ENCODE measurements at regions not wholly inside any gene's neighbourhood (a gene's known extent, or its start where the extent isn't known, plus 50 kb on each side); places are given as distances from the start of the nearest gene placed in this dataset.

- no peak for TF ChIP-seq NANOG (IDR thresholded peaks at IDR 0.05; ENCODE audit: borderline replicate concordance)
- no peak for TF ChIP-seq EZH2phosphoT487 (IDR thresholded peaks at IDR 0.05; ENCODE audit: unreplicated experiment)
- TF ChIP-seq POLR2AphosphoS5 (IDR thresholded peaks at IDR 0.05; ENCODE audit: low read depth): no peak
- no peak for TF ChIP-seq CREB1 (CRISPR knock-in tag; IDR thresholded peaks at IDR 0.05; ENCODE audit: low read depth)
- TF ChIP-seq, protein P1, sequence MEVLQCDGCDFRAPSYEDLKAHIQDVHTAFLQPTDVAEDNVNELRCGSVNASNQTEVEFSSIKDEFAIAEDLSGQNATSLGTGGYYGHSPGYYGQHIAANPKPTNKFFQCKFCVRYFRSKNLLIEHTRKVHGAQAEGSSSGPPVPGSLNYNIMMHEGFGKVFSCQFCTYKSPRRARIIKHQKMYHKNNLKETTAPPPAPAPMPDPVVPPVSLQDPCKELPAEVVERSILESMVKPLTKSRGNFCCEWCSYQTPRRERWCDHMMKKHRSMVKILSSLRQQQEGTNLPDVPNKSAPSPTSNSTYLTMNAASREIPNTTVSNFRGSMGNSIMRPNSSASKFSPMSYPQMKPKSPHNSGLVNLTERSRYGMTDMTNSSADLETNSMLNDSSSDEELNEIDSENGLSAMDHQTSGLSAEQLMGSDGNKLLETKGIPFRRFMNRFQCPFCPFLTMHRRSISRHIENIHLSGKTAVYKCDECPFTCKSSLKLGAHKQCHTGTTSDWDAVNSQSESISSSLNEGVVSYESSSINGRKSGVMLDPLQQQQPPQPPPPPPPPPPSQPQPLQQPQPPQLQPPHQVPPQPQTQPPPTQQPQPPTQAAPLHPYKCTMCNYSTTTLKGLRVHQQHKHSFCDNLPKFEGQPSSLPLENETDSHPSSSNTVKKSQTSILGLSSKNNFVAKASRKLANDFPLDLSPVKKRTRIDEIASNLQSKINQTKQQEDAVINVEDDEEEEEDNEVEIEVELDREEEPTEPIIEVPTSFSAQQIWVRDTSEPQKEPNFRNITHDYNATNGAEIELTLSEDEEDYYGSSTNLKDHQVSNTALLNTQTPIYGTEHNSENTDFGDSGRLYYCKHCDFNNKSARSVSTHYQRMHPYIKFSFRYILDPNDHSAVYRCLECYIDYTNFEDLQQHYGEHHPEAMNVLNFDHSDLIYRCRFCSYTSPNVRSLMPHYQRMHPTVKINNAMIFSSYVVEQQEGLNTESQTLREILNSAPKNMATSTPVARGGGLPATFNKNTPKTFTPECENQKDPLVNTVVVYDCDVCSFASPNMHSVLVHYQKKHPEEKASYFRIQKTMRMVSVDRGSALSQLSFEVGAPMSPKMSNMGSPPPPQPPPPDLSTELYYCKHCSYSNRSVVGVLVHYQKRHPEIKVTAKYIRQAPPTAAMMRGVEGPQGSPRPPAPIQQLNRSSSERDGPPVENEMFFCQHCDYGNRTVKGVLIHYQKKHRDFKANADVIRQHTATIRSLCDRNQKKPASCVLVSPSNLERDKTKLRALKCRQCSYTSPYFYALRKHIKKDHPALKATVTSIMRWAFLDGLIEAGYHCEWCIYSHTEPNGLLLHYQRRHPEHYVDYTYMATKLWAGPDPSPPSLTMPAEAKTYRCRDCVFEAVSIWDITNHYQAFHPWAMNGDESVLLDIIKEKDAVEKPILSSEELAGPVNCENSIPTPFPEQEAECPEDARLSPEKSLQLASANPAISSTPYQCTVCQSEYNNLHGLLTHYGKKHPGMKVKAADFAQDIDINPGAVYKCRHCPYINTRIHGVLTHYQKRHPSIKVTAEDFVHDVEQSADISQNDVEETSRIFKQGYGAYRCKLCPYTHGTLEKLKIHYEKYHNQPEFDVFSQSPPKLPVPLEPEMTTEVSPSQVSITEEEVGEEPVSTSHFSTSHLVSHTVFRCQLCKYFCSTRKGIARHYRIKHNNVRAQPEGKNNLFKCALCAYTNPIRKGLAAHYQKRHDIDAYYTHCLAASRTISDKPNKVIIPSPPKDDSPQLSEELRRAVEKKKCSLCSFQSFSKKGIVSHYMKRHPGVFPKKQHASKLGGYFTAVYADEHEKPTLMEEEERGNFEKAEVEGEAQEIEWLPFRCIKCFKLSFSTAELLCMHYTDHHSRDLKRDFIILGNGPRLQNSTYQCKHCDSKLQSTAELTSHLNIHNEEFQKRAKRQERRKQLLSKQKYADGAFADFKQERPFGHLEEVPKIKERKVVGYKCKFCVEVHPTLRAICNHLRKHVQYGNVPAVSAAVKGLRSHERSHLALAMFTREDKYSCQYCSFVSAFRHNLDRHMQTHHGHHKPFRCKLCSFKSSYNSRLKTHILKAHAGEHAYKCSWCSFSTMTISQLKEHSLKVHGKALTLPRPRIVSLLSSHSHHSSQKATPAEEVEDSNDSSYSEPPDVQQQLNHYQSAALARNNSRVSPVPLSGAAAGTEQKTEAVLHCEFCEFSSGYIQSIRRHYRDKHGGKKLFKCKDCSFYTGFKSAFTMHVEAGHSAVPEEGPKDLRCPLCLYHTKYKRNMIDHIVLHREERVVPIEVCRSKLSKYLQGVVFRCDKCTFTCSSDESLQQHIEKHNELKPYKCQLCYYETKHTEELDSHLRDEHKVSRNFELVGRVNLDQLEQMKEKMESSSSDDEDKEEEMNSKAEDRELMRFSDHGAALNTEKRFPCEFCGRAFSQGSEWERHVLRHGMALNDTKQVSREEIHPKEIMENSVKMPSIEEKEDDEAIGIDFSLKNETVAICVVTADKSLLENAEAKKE (CRISPR knock-in tag; IDR thresholded peaks at IDR 0.05): no peak
Observed at GRCh38 chr9:12975496-12975895, 200.7 kb downstream of the LURAP1L start (continued).

- H3K4me3 Mint-ChIP-seq: no peak overlapping the region
- TF ChIP-seq ZNF114 (CRISPR knock-in tag; IDR thresholded peaks at IDR 0.05) (no peak), ZNF331 (CRISPR knock-in tag; IDR thresholded peaks at IDR 0.05; ENCODE audit: low read depth) (no peak)
- TF ChIP-seq, protein P1 (CRISPR knock-in tag; IDR thresholded peaks at IDR 0.05): no peak
Observed at GRCh38 chr9:12980085-12980851, 205.4 kb downstream of the LURAP1L start.

More at GRCh38 chr9:12980085-12980851, 205.4 kb downstream of the LURAP1L start:
- Histone ChIP-seq H3K79me2 (replicated peaks; ENCODE audit: insufficient read depth) (no peaks in the 10 kb centered on the region), H3K4me3 (no peak overlapping the region), H3K27me3 (ENCODE audit: insufficient read depth) (no peaks in the 10 kb centered on the region), H3K9me2 (ENCODE audit: insufficient read depth) (no peaks in the 10 kb centered on the region), H3F3A (replicated peaks; ENCODE audit: low read depth) (no peaks in the 10 kb centered on the region), H2AFZ (no peak overlapping the region), H3K4me1 (ENCODE audit: insufficient read depth) (no peaks in the 10 kb centered on the region), H4K20me1 (replicated peaks; ENCODE audit: insufficient read depth) (no peaks in the 10 kb centered on the region), H3K36me3 (ENCODE audit: insufficient read depth) (no peaks in the 10 kb centered on the region), H3K4me2 (no peak overlapping the region), H3K27ac (ENCODE audit: low read depth) (no peak overlapping the region)
- Mint-ChIP-seq H3K36me3 (ENCODE audit: low read depth) (no peaks in the 10 kb centered on the region), H3K9me3 (no peaks in the 10 kb centered on the region), H3K4me1 (peaks cover 6% of the 10 kb centered on the region; the same call in 2 of the 3 replicates), H3K27ac (no peak overlapping the region), H3K27me3 (ENCODE audit: insufficient read depth, low read depth, poor library complexity) (peaks cover 2% of the 10 kb centered on the region)
- no peak for ATAC-seq
- DNase-seq (ENCODE audit: low spot score): no peak

All from GM23338 (cell line).